ENCODE measurements at regions not wholly inside any gene's neighbourhood (a gene's known extent, or its start where the extent isn't known, plus 50 kb on each side); places are given as distances from the start of the nearest gene placed in this dataset.

DNA sequence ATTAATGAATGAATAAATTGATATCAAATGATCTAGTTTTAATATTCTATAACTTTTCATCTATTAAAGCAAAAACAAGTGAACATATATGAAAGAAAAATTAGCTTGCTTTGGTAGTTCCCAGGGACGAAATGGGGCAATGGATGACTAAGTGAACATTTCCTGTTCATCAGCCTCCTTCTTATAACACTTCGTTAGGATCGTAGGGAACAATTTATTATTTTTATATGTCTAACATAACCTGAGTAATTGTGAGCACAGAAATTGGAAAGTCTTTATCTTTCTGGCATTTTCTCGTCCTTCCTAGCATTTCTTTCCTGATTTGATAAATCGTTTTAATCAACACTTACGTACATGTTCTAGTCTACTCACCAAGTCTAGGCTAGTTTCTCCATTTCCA, 59.1 kb upstream of the PPP1R3C start:
- 97% methylated on average over 3 of the region's 6 CpGs for WGBS (ENCODE audit: insufficient coverage, low lambda C conversion rate)
- no peak overlapping the region for H3K27ac ChIP-seq (ENCODE audit: low read length)

GRCh38 chr10:91690996-91691676, 58.3 kb upstream of the PPP1R3C start:
- no CpG with 5 or more reads among the region's 3 CpGs for WGBS (ENCODE audit: insufficient coverage, low lambda C conversion rate)
- H3K9me3 ChIP-seq (ENCODE audit: control insufficient read depth, low read depth, low read length) = no peaks in the 10 kb centered on the region
- no peaks in the 10 kb centered on the region for H3K36me3 ChIP-seq (ENCODE audit: control insufficient read depth, insufficient read depth, low read length)
- no peak for DNase-seq
- H3K27me3 ChIP-seq (ENCODE audit: control insufficient read depth, insufficient read depth, low read length) = no peaks in the 10 kb centered on the region
- H3K4me1 ChIP-seq (ENCODE audit: control insufficient read depth, insufficient read depth, low read length) = no peaks in the 10 kb centered on the region
- H3K27ac ChIP-seq (ENCODE audit: low read length) = no peak overlapping the region
- no peak overlapping the region for H3K4me3 ChIP-seq (ENCODE audit: low read length)

More for the DNA sequence above, 59.1 kb upstream of the PPP1R3C start:
- Histone ChIP-seq H3K4me1 (ENCODE audit: control insufficient read depth, insufficient read depth, low read length) (no peaks in the 10 kb centered on the region), H3K4me3 (ENCODE audit: low read length) (no peak overlapping the region), H3K9me3 (ENCODE audit: control insufficient read depth, low read depth, low read length) (no peaks in the 10 kb centered on the region), H3K36me3 (ENCODE audit: control insufficient read depth, insufficient read depth, low read length) (no peaks in the 10 kb centered on the region), H3K27me3 (ENCODE audit: control insufficient read depth, insufficient read depth, low read length) (no peaks in the 10 kb centered on the region)
- no peak for DNase-seq

GRCh38 chr10:91690412-91690811, 57.5 kb upstream of the PPP1R3C start:
- H3K4me3 ChIP-seq (ENCODE audit: low read length) = no peak overlapping the region
- WGBS (ENCODE audit: insufficient coverage, low lambda C conversion rate) = no CpG with 5 or more reads among the region's 3 CpGs
- no peaks in the 10 kb centered on the region for H3K9me3 ChIP-seq (ENCODE audit: control insufficient read depth, low read depth, low read length)
- no peak for DNase-seq
- no peaks in the 10 kb centered on the region for H3K36me3 ChIP-seq (ENCODE audit: control insufficient read depth, insufficient read depth, low read length)
- H3K4me1 ChIP-seq (ENCODE audit: control insufficient read depth, insufficient read depth, low read length) = no peaks in the 10 kb centered on the region
- no peak overlapping the region for H3K27ac ChIP-seq (ENCODE audit: low read length)
- H3K27me3 ChIP-seq (ENCODE audit: control insufficient read depth, insufficient read depth, low read length) = no peaks in the 10 kb centered on the region

- Histone ChIP-seq H3K27me3 (ENCODE audit: control insufficient read depth, insufficient read depth, low read length) (no peaks in the 10 kb centered on the region), H3K27ac (ENCODE audit: low read length) (no peak overlapping the region), H3K36me3 (ENCODE audit: control insufficient read depth, insufficient read depth, low read length) (no peaks in the 10 kb centered on the region), H3K9me3 (ENCODE audit: control insufficient read depth, low read depth, low read length) (no peaks in the 10 kb centered on the region), H3K4me1 (ENCODE audit: control insufficient read depth, insufficient read depth, low read length) (no peaks in the 10 kb centered on the region), H3K4me3 (ENCODE audit: low read length) (no peak overlapping the region)
- no peak for DNase-seq
- WGBS (ENCODE audit: insufficient coverage, low lambda C conversion rate) = no CpG with 5 or more reads among the region's 2 CpGs
Measured at GRCh38 chr10:91689731-91690168, 56.9 kb upstream of the PPP1R3C start.

DNA sequence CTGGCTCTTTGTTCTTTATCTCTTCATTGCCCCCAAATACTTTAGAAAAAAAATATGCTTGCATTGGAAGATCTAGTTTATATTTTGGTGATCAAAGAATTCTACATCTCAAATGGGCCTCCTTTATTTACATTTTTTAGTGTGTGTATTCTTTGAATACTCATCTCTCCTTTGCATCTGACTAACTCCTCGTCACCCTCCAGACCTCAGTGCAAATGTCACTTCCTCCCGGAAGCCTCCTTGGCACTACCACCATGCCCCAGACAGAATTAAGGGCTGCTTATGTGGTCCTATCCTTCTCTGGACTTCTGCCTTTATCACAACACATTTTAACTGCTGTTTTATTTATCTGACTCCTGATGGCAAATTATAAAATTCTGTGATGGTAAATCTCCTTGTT, 52.0 kb upstream of the PPP1R3C start:
- Histone ChIP-seq H3K4me1 (ENCODE audit: control insufficient read depth, insufficient read depth, low read length) (no peaks in the 10 kb centered on the region), H3K27ac (ENCODE audit: low read length) (no peak overlapping the region), H3K4me3 (ENCODE audit: low read length) (no peak overlapping the region), H3K36me3 (ENCODE audit: control insufficient read depth, insufficient read depth, low read length) (no peaks in the 10 kb centered on the region), H3K27me3 (ENCODE audit: control insufficient read depth, insufficient read depth, low read length) (no peaks in the 10 kb centered on the region), H3K9me3 (ENCODE audit: control insufficient read depth, low read depth, low read length) (no peaks in the 10 kb centered on the region)
- WGBS (ENCODE audit: insufficient coverage, low lambda C conversion rate) = no CpG with 5 or more reads among the region's 2 CpGs
- no peak for DNase-seq

DNA sequence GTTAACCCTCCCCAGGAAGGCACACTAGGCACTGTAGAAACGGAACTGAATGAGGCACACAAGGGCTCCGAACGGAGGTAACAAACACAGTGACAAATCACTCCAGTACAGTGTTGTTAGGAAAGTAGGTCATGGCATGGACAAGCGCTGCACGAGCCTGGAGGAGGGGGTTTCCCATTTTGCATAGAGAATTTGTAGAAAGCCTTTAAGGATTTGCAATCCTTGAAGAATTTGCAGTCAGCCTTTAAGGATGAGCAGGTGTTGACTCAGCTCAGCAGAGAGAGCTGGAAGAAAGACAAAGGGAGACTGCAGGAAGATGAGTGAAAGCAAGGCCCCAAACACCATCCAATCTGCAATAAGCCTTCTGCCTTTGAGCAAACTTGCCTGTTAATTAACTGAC, 51.1 kb upstream of the PPP1R3C start:
- peaks cover 3% of the 10 kb centered on the region for H3K4me1 ChIP-seq (ENCODE audit: control insufficient read depth, insufficient read depth, low read length)
- DNase-seq = no peak
- no CpG with 5 or more reads among the region's 5 CpGs for WGBS (ENCODE audit: insufficient coverage, low lambda C conversion rate)
- H3K9me3 ChIP-seq (ENCODE audit: control insufficient read depth, low read depth, low read length) = no peaks in the 10 kb centered on the region
- H3K36me3 ChIP-seq (ENCODE audit: control insufficient read depth, insufficient read depth, low read length) = no peaks in the 10 kb centered on the region
- no peaks in the 10 kb centered on the region for H3K27me3 ChIP-seq (ENCODE audit: control insufficient read depth, insufficient read depth, low read length)
- no peak overlapping the region for H3K4me3 ChIP-seq (ENCODE audit: low read length)
- H3K27ac ChIP-seq (ENCODE audit: low read length) = no peak overlapping the region

DNA sequence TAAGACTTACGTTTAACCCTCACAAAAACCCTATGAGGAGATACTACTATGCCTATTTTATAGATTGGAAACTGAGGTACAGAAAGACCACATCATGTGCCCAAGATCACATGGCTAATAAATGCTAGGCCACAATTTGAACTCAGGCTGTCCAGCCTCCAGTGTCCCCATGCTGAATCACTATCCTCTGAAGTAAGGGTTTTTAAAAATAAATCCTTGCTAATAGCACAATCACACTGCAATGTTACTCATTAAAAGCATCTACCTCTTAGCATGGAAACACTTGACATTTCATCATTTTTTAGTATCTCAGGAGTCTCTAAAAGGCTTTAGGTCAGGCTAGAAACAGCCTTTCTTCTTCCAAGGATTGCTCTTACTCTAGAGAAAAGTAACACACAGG, 50.0 kb upstream of the PPP1R3C start:
- H3K27me3 ChIP-seq (ENCODE audit: control insufficient read depth, insufficient read depth, low read length) = no peaks in the 10 kb centered on the region
- H3K4me3 ChIP-seq (ENCODE audit: low read length) = no peak overlapping the region
- no peaks in the 10 kb centered on the region for H3K36me3 ChIP-seq (ENCODE audit: control insufficient read depth, insufficient read depth, low read length)
- no peaks in the 10 kb centered on the region for H3K9me3 ChIP-seq (ENCODE audit: control insufficient read depth, low read depth, low read length)
- H3K27ac ChIP-seq (ENCODE audit: low read length) = no peak overlapping the region
- WGBS (ENCODE audit: insufficient coverage, low lambda C conversion rate) = no CpG with 5 or more reads among the region's 1 CpG
- peaks cover 3% of the 10 kb centered on the region for H3K4me1 ChIP-seq (ENCODE audit: control insufficient read depth, insufficient read depth, low read length)
- no peak for DNase-seq
